Caco-2 (cell line): ENCODE measurements at regions not wholly inside any gene's neighbourhood (a gene's known extent, or its start where the extent isn't known, plus 50 kb on each side); places are given as distances from the start of the nearest gene placed in this dataset.

Experiments used
- BruUV-seq: library from RNA; stranded (reverse); fragments of 400-500 nt; replicated peaks from 2 replicates; lab custom pipeline; 2021; lab: Mats Ljungman, UMichigan
- CTCF ChIA-PET: fragments of 300-600 bp; sonication (Branson Sonifier 250); formaldehyde crosslinking; loops from one replicate; lab custom pipeline; 2022; ENCODE audit warnings: antibody characterized with exemption; lab: Charles Lee
- POLR2A ChIA-PET: fragments of 300-600 bp; sonication (Branson Sonifier 250); formaldehyde crosslinking; loops from one replicate; lab custom pipeline; 2022; ENCODE audit warnings: antibody characterized with exemption; lab: Charles Lee
- DNase-seq, 2 experiments: peaks; one replicate each; pipeline versions ENCODE4 v3.0.0 to v3.0.0-alpha.2; 2020 to 2022
- H3K27me3 ChIP-seq: replicated peaks from 2 replicates; pipeline ENCODE4 v1.6.0; 2011; ENCODE audit warnings: low read length; ENCODE audit not compliant: control insufficient read depth, insufficient read depth
- H3K36me3 ChIP-seq: 2 replicates; pipeline ENCODE4 v1.5.1; 2011; ENCODE audit warnings: low read length; ENCODE audit not compliant: control insufficient read depth, insufficient read depth
- H3K4me1 ChIP-seq: fragments of 250-450 bp; sonication (Bioruptor Pico); 2 replicates; pipeline ENCODE4 v1.5.1; 2020; ENCODE audit warnings: mild to moderate bottlenecking
- H3K4me3 ChIP-seq: 2 replicates; pipeline ENCODE4 v1.5.1; 2011; ENCODE audit warnings: low read depth, mild to moderate bottlenecking, control low read depth, low read length
- H3K9me3 ChIP-seq: fragments of 250-450 bp; sonication (Bioruptor Pico); 2 replicates; pipeline ENCODE4 v1.5.1; 2020; ENCODE audit warnings: mild to moderate bottlenecking, moderate library complexity
- H3K27ac Mint-ChIP-seq: one replicate; pipeline ENCODE4 v1.8.0; 2022; ENCODE audit warnings: mixed read lengths; ENCODE audit not compliant: unreplicated experiment
- H3K27me3 Mint-ChIP-seq: one replicate; pipeline ENCODE4 v1.8.0; 2022; ENCODE audit warnings: mixed read lengths; ENCODE audit not compliant: insufficient read depth, unreplicated experiment
- H3K36me3 Mint-ChIP-seq: one replicate; pipeline ENCODE4 v1.8.0; 2022; ENCODE audit warnings: mild to moderate bottlenecking, mixed read lengths; ENCODE audit not compliant: insufficient read depth, unreplicated experiment
- H3K4me1 Mint-ChIP-seq: one replicate; pipeline ENCODE4 v1.8.0; 2022; ENCODE audit warnings: low read depth, mixed read lengths; ENCODE audit not compliant: unreplicated experiment
- H3K4me3 Mint-ChIP-seq: one replicate; pipeline ENCODE4 v1.8.0; 2022; ENCODE audit warnings: mild to moderate bottlenecking, moderate library complexity, mixed read lengths; ENCODE audit not compliant: unreplicated experiment
- H3K9me3 Mint-ChIP-seq: one replicate; pipeline ENCODE4 v1.8.0; 2022; ENCODE audit warnings: mixed read lengths; ENCODE audit not compliant: unreplicated experiment
- CTCF ChIP-seq, 2 experiments: fragments of 200-600 bp in 1 of 2; IDR thresholded peaks; 1 replicate in 1 of 2; 2 replicates in 1 of 2; pipeline versions ENCODE4 v1.5.1 to v1.8.0; 2011 to 2022; ENCODE audit warnings: antibody characterized with exemption in 1 of 2, control low read depth in 1 of 2, inconsistent platforms in 1 of 2, low read depth in 1 of 2, low read length in 1 of 2, mild to moderate bottlenecking in 1 of 2, moderate library complexity in 1 of 2; ENCODE audit not compliant: insufficient read depth in 1 of 2, severe bottlenecking in 1 of 2, unreplicated experiment in 1 of 2
- intact Hi-C: fragments of 100-400 bp; cut with micrococcal nuclease; formaldehyde crosslinking; loops from one replicate; pipeline ENCODE4 v1.10.0; 2022; ENCODE audit not compliant: unreplicated experiment

GRCh38 chr12:73677520-73678291 is 859.9 kb upstream of the ATXN7L3B start:
- intact Hi-C loops: no loop called here
- Histone ChIP-seq H3K4me1 (no peaks in the 10 kb centered on the region), H3K9me3 (no peaks in the 10 kb centered on the region), H3K36me3 (no peaks in the 10 kb centered on the region), H3K4me3 (no peak overlapping the region), H3K27me3 (no peaks in the 10 kb centered on the region)
- H3K4me1 Mint-ChIP-seq: no peaks in the 10 kb centered on the region
- no peak overlapping the region for H3K4me3 Mint-ChIP-seq
- H3K36me3 Mint-ChIP-seq: no peaks in the 10 kb centered on the region
- no peaks in the 10 kb centered on the region for H3K27me3 Mint-ChIP-seq
- ChIA-PET POLR2A (no interaction called here), CTCF (interaction anchor here (0.6 kb wide), 1 partner anchor 644 kb away, joined by 3 read pairs; no protein-coding TSS in a partner anchor)
- no peak for DNase-seq
- no peak for TF ChIP-seq CTCF (IDR thresholded peaks at IDR 0.05; ENCODE audit: insufficient read depth in 1 of 2, low read depth in 1 of 2, low read length in 1 of 2, severe bottlenecking in 1 of 2, unreplicated experiment in 1 of 2)
- no peaks in the 10 kb centered on the region for H3K9me3 Mint-ChIP-seq
- BruUV-seq: no TSS peak
- no peak overlapping the region for H3K27ac Mint-ChIP-seq

GRCh38 chr12:73678335-73678734 is 859.3 kb upstream of the ATXN7L3B start:
- CTCF ChIA-PET: no interaction called here
- no peaks in the 10 kb centered on the region for H3K27me3 Mint-ChIP-seq
- DNase-seq: no peak

GRCh38 chr12:73699318-73699717 is 838.3 kb upstream of the ATXN7L3B start:
- H3K27ac Mint-ChIP-seq: no peak overlapping the region
- no peak overlapping the region for H3K4me3 Mint-ChIP-seq
- ChIA-PET CTCF (no interaction called here), POLR2A (no interaction called here)
- no peaks in the 10 kb centered on the region for H3K36me3 Mint-ChIP-seq
- H3K27me3 Mint-ChIP-seq: no peaks in the 10 kb centered on the region
- H3K36me3 ChIP-seq: no peaks in the 10 kb centered on the region
- TF ChIP-seq CTCF (IDR thresholded peaks at IDR 0.05; ENCODE audit: insufficient read depth in 1 of 2, low read depth in 1 of 2, low read length in 1 of 2, severe bottlenecking in 1 of 2, unreplicated experiment in 1 of 2): no peak
- H3K9me3 ChIP-seq: no peaks in the 10 kb centered on the region
- H3K9me3 Mint-ChIP-seq: no peaks in the 10 kb centered on the region
- no peak for DNase-seq
- intact Hi-C loops: no loop called here
- H3K4me1 ChIP-seq: no peaks in the 10 kb centered on the region
- H3K4me1 Mint-ChIP-seq: no peaks in the 10 kb centered on the region
- H3K4me3 ChIP-seq: no peak overlapping the region
- H3K27me3 ChIP-seq: no peaks in the 10 kb centered on the region
- BruUV-seq: no TSS peak

More at GRCh38 chr12:73678335-73678734, 859.3 kb upstream of the ATXN7L3B start:
- Histone ChIP-seq H3K9me3 (no peaks in the 10 kb centered on the region), H3K4me1 (no peaks in the 10 kb centered on the region), H3K27me3 (no peaks in the 10 kb centered on the region), H3K36me3 (no peaks in the 10 kb centered on the region), H3K4me3 (no peak overlapping the region)
- intact Hi-C loops: no loop called here
- POLR2A ChIA-PET: no interaction called here
- no peak for TF ChIP-seq CTCF (IDR thresholded peaks at IDR 0.05; ENCODE audit: insufficient read depth in 1 of 2, low read depth in 1 of 2, low read length in 1 of 2, severe bottlenecking in 1 of 2, unreplicated experiment in 1 of 2)
- BruUV-seq: no TSS peak
- Mint-ChIP-seq H3K4me3 (no peak overlapping the region), H3K9me3 (no peaks in the 10 kb centered on the region), H3K4me1 (no peaks in the 10 kb centered on the region), H3K27ac (no peak overlapping the region), H3K36me3 (no peaks in the 10 kb centered on the region)
